ENCODE measurements at regions not wholly inside any gene's neighbourhood (a gene's known extent, or its start where the extent isn't known, plus 50 kb on each side); places are given as distances from the start of the nearest gene placed in this dataset.

GRCh38 chr3:25073423-25073822 lies 354.6 kb upstream of the RARB start:
- Histone ChIP-seq H3K36me3 (ENCODE audit: insufficient read depth) (no peaks in the 10 kb centered on the region), H3F3A (replicated peaks; ENCODE audit: low read depth) (no peaks in the 10 kb centered on the region), H3K9me2 (ENCODE audit: insufficient read depth) (no peaks in the 10 kb centered on the region), H4K20me1 (replicated peaks; ENCODE audit: insufficient read depth) (no peaks in the 10 kb centered on the region), H3K4me2 (no peak overlapping the region), H3K27ac (ENCODE audit: low read depth) (no peak overlapping the region), H2AFZ (no peak overlapping the region), H3K4me3 (no peak overlapping the region), H3K79me2 (replicated peaks; ENCODE audit: insufficient read depth) (no peaks in the 10 kb centered on the region), H3K27me3 (ENCODE audit: insufficient read depth) (no peaks in the 10 kb centered on the region), H3K4me1 (ENCODE audit: insufficient read depth) (no peaks in the 10 kb centered on the region)
- no peak for TF ChIP-seq STAT1 (IDR thresholded peaks at IDR 0.05; ENCODE audit: unreplicated experiment)
- TF ChIP-seq ZNF462 (CRISPR knock-in tag; IDR thresholded peaks at IDR 0.05), result no peak
- TF ChIP-seq, protein P1, sequence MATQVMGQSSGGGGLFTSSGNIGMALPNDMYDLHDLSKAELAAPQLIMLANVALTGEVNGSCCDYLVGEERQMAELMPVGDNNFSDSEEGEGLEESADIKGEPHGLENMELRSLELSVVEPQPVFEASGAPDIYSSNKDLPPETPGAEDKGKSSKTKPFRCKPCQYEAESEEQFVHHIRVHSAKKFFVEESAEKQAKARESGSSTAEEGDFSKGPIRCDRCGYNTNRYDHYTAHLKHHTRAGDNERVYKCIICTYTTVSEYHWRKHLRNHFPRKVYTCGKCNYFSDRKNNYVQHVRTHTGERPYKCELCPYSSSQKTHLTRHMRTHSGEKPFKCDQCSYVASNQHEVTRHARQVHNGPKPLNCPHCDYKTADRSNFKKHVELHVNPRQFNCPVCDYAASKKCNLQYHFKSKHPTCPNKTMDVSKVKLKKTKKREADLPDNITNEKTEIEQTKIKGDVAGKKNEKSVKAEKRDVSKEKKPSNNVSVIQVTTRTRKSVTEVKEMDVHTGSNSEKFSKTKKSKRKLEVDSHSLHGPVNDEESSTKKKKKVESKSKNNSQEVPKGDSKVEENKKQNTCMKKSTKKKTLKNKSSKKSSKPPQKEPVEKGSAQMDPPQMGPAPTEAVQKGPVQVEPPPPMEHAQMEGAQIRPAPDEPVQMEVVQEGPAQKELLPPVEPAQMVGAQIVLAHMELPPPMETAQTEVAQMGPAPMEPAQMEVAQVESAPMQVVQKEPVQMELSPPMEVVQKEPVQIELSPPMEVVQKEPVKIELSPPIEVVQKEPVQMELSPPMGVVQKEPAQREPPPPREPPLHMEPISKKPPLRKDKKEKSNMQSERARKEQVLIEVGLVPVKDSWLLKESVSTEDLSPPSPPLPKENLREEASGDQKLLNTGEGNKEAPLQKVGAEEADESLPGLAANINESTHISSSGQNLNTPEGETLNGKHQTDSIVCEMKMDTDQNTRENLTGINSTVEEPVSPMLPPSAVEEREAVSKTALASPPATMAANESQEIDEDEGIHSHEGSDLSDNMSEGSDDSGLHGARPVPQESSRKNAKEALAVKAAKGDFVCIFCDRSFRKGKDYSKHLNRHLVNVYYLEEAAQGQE (IDR thresholded peaks at IDR 0.05; ENCODE audit: unreplicated experiment), result no peak
- no peak for TF ChIP-seq ZNF114 (CRISPR knock-in tag; IDR thresholded peaks at IDR 0.05)
- no peak for TF ChIP-seq EZH2phosphoT487 (IDR thresholded peaks at IDR 0.05; ENCODE audit: unreplicated experiment)
- no peak for TF ChIP-seq NANOG (IDR thresholded peaks at IDR 0.05; ENCODE audit: borderline replicate concordance)
- TF ChIP-seq, protein P2, sequence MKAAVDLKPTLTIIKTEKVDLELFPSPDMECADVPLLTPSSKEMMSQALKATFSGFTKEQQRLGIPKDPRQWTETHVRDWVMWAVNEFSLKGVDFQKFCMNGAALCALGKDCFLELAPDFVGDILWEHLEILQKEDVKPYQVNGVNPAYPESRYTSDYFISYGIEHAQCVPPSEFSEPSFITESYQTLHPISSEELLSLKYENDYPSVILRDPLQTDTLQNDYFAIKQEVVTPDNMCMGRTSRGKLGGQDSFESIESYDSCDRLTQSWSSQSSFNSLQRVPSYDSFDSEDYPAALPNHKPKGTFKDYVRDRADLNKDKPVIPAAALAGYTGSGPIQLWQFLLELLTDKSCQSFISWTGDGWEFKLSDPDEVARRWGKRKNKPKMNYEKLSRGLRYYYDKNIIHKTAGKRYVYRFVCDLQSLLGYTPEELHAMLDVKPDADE (IDR thresholded peaks at IDR 0.05), result no peak
- TF ChIP-seq CTCF (conservative IDR thresholded peaks at IDR 0.05; ENCODE audit: low read depth in 2 of 2), result no peak
- TF ChIP-seq CREB1 (CRISPR knock-in tag; IDR thresholded peaks at IDR 0.05; ENCODE audit: low read depth), result no peak
- ATAC-seq (no peak), DNase-seq (ENCODE audit: low spot score) (no peak)
- Mint-ChIP-seq H3K36me3 (ENCODE audit: low read depth) (0 out of 3 replicates have a peak, but pooled peaks cover 3% of the 10 kb centered on the region), H3K27me3 (ENCODE audit: insufficient read depth, low read depth, poor library complexity) (no peaks in the 10 kb centered on the region), H3K4me3 (no peak overlapping the region), H3K4me1 (peaks cover 6% of the 10 kb centered on the region; the same call in 2 of the 3 replicates), H3K9me3 (no peaks in the 10 kb centered on the region), H3K27ac (no peak overlapping the region)
